Breast epithelium (tissue), 4 donors: ENCODE measurements at regions not wholly inside any gene's neighbourhood (a gene's known extent, or its start where the extent isn't known, plus 50 kb on each side); places are given as distances from the start of the nearest gene placed in this dataset.

Experiments used
- DNase-seq, 2 donors: peaks; one replicate each; pipeline ENCODE4 v3.0.0-alpha.2; 2019; ENCODE audit warnings: low spot score in 2 of 2
- H3K27ac ChIP-seq, 2 donors: fragments of 200-600 bp; sonication (generic) in 1 of 2; one replicate each; pipeline ENCODE4 v1.5.1; 2016 to 2019; ENCODE audit warnings: mild to moderate bottlenecking in 1 of 2
- H3K27me3 ChIP-seq, 2 donors: fragments of 200-600 bp; sonication (generic) in 1 of 2; one replicate each; pipeline versions ENCODE4 v1.5.1 to v1.6.0; 2017 to 2019; ENCODE audit warnings: control low read depth in 1 of 2, mild to moderate bottlenecking in 1 of 2
- H3K36me3 ChIP-seq: fragments of 200-600 bp; one replicate; pipeline ENCODE4 v1.5.1; 2019
- H3K4me1 ChIP-seq, 2 donors: fragments of 200-600 bp; sonication (generic); one replicate each; pipeline ENCODE4 v1.5.1; 2016 to 2019; ENCODE audit warnings: control low read depth in 1 of 2
- H3K4me3 ChIP-seq, 3 donors: fragments of 200-600 bp; sonication (generic); 1 replicate in 2 of 3; 2 replicates in 1 of 3; pipeline ENCODE4 v1.5.1; 2016 to 2019; ENCODE audit warnings: mild to moderate bottlenecking in 3 of 3, moderate library complexity in 2 of 3
- H3K9me3 ChIP-seq, 2 donors: fragments of 200-600 bp; sonication (generic) in 1 of 2; one replicate each; pipeline ENCODE4 v1.5.1; 2016 to 2019; ENCODE audit warnings: control low read depth in 1 of 2
- POLR2A ChIP-seq: fragments of 450-650 bp; IDR thresholded peaks from one replicate; pipeline ENCODE4 v1.6.1; 2016; ENCODE audit warnings: antibody characterized with exemption, mild to moderate bottlenecking, moderate library complexity
- POLR2AphosphoS5 ChIP-seq, 3 donors: sonication (generic); formaldehyde crosslinking; IDR thresholded peaks; one replicate each; pipeline ENCODE4 v1.6.1; 2017; ENCODE audit warnings: antibody characterized with exemption in 3 of 3
- intact Hi-C: fragments of 100-400 bp; cut with DNase I; formaldehyde crosslinking; loops from one replicate; pipeline ENCODE4 v1.15.1; 2023; ENCODE audit warnings: low total_unique reads
- TF ChIP-seq, protein P1 (sequence below), 3 donors: fragments of 450-650 bp; IDR thresholded peaks; one replicate each; pipeline ENCODE4 v1.5.1; 2016 to 2017; ENCODE audit warnings: antibody characterized with exemption in 3 of 3, mild to moderate bottlenecking in 3 of 3, moderate library complexity in 3 of 3

GRCh38 chr14:43625294-43625693, 881.8 kb downstream of the FSCB start:
- Histone ChIP-seq H3K36me3 (no peaks in the 10 kb centered on the region), H3K4me3 (no peak overlapping the region), H3K27ac (no peak overlapping the region), H3K27me3 (no peaks in the 10 kb centered on the region), H3K4me1 (no peaks in the 10 kb centered on the region), H3K9me3 (no peaks in the 10 kb centered on the region)
- TF ChIP-seq POLR2A (no peak), POLR2AphosphoS5 (IDR thresholded peaks at IDR 0.05) (no peak)
- TF ChIP-seq, protein P1, sequence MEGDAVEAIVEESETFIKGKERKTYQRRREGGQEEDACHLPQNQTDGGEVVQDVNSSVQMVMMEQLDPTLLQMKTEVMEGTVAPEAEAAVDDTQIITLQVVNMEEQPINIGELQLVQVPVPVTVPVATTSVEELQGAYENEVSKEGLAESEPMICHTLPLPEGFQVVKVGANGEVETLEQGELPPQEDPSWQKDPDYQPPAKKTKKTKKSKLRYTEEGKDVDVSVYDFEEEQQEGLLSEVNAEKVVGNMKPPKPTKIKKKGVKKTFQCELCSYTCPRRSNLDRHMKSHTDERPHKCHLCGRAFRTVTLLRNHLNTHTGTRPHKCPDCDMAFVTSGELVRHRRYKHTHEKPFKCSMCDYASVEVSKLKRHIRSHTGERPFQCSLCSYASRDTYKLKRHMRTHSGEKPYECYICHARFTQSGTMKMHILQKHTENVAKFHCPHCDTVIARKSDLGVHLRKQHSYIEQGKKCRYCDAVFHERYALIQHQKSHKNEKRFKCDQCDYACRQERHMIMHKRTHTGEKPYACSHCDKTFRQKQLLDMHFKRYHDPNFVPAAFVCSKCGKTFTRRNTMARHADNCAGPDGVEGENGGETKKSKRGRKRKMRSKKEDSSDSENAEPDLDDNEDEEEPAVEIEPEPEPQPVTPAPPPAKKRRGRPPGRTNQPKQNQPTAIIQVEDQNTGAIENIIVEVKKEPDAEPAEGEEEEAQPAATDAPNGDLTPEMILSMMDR (IDR thresholded peaks at IDR 0.05), result no peak
- intact Hi-C loops, result no loop called here
- no peak for DNase-seq

DNA sequence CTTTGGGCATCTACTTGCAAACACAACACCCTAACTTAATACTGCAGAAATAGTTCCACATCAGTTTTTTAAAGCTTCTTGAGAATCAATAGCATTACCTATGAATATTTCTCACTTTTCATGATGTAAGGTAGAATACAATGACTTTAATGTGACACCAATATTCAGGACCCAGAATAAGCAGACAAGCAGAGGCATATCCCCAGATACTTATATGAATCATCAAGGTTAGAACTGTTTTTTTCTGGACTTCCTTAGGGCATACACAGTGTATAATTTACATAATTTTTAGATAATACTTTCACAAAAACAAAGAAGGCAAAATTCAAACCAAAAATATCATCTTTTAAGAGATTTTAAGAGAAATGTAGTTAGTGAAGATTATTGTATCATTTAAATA, 885.8 kb downstream of the FSCB start:
- TF ChIP-seq POLR2AphosphoS5 (IDR thresholded peaks at IDR 0.05) (no peak), POLR2A (no peak)
- TF ChIP-seq, protein P1 (IDR thresholded peaks at IDR 0.05), result no peak
- Histone ChIP-seq H3K27ac (no peak overlapping the region), H3K27me3 (no peaks in the 10 kb centered on the region), H3K36me3 (no peaks in the 10 kb centered on the region), H3K9me3 (no peaks in the 10 kb centered on the region), H3K4me1 (no peaks in the 10 kb centered on the region), H3K4me3 (no peak overlapping the region)
- intact Hi-C loops, result no loop called here
- no peak for DNase-seq

- no peak for DNase-seq
- H3K27ac ChIP-seq, result no peak overlapping the region
- no peaks in the 10 kb centered on the region for H3K27me3 ChIP-seq
- intact Hi-C loops, result no loop called here
- no peaks in the 10 kb centered on the region for H3K9me3 ChIP-seq
- H3K4me3 ChIP-seq, result no peak overlapping the region
- H3K36me3 ChIP-seq, result peaks cover 2% of the 10 kb centered on the region
- TF ChIP-seq, protein P1 (IDR thresholded peaks at IDR 0.05), result no peak
- no peak for TF ChIP-seq POLR2A
- no peak for TF ChIP-seq POLR2AphosphoS5 (IDR thresholded peaks at IDR 0.05)
- no peaks in the 10 kb centered on the region for H3K4me1 ChIP-seq
Measured at GRCh38 chr14:43595096-43595772, 911.8 kb downstream of the FSCB start.

DNA sequence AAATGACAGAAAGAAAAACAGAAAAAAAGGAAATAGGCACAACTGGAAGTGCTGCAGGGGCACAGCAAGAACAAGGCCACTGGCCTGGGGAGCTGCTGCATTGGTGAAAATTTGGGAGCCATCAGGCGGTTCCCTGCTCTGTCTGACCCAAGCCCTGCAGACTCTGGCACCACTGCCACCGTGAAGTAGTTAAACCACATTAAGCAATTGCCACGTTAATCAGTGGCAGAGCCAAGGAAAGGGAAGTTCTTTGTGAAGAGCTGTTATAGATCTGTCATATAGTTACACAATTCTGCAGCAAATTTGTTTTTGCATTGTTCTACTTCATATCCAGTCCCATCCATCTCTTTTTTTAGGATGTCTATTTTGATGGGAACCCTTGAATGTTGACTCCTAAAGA, 915.3 kb downstream of the FSCB start:
- H3K4me3 ChIP-seq, result no peak overlapping the region
- no peak overlapping the region for H3K27ac ChIP-seq
- no peaks in the 10 kb centered on the region for H3K27me3 ChIP-seq
- TF ChIP-seq, protein P1 (IDR thresholded peaks at IDR 0.05), result no peak
- TF ChIP-seq POLR2A, result no peak
- no peak for TF ChIP-seq POLR2AphosphoS5 (IDR thresholded peaks at IDR 0.05)
- intact Hi-C loops, result no loop called here
- H3K4me1 ChIP-seq, result no peaks in the 10 kb centered on the region
- H3K9me3 ChIP-seq, result no peaks in the 10 kb centered on the region
- peaks cover 4% of the 10 kb centered on the region for H3K36me3 ChIP-seq
- DNase-seq, result no peak

DNA sequence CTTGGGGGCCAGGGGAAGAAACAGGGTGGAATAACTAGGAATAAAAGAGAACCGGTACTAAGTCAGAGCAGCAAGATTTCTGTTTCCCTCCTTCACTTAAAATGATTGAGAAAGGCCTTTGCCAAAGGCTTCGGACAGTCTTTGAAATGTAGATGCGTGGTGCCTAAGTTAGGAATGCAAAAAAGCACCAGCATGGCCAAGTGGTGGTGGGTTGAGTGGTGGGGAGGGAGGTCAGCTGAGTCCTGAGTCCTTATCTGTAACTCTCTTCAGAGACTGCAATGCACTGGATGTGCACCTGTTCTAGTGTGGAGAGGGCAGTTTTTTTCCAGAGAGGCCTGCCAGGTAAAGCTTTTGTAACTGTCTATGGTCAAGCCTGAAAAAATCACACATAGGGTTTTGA, 919.9 kb downstream of the FSCB start:
- Histone ChIP-seq H3K27me3 (no peaks in the 10 kb centered on the region), H3K9me3 (peaks cover 0 to 2% of the 10 kb centered on the region in 2 donors), H3K4me1 (no peaks in the 10 kb centered on the region), H3K4me3 (no peak overlapping the region), H3K36me3 (peaks cover 4% of the 10 kb centered on the region), H3K27ac (no peak overlapping the region)
- intact Hi-C loops, result no loop called here
- no peak for DNase-seq
- TF ChIP-seq POLR2AphosphoS5 (IDR thresholded peaks at IDR 0.05), result no peak
- TF ChIP-seq, protein P1 (IDR thresholded peaks at IDR 0.05), result no peak
- TF ChIP-seq POLR2A, result no peak
